NB4 (cell line): ENCODE measurements at regions not wholly inside any gene's neighbourhood (a gene's known extent, or its start where the extent isn't known, plus 50 kb on each side); places are given as distances from the start of the nearest gene placed in this dataset.

Source experiments
- CTCF ChIP-seq: IDR thresholded peaks from one replicate; pipeline ENCODE4 v1.5.1; 2012; ENCODE audit warnings: low read depth, low read length
- MYC ChIP-seq: IDR thresholded peaks from 2 replicates; pipeline ENCODE4 v1.6.1; 2011; ENCODE audit warnings: low read depth, low read length

GRCh38 chr7:131000389-131000788 is 266.4 kb upstream of the KLF14 start:
- TF ChIP-seq CTCF (no peak), MYC (no peak)
